Stimulated activated CD4-positive, alpha-beta T cell treated with anti-CD3 and anti-CD28 coated beads, Interleukin-4, amount 100 ng/mL, for 48 hours (primary cell): ENCODE measurements at regions not wholly inside any gene's neighbourhood (a gene's known extent, or its start where the extent isn't known, plus 50 kb on each side); places are given as distances from the start of the nearest gene placed in this dataset.
"Not testable (repeated sequence)": the region's sequence is repeated elsewhere in the genome, so short reads cannot be mapped to it uniquely, and the experiment has no call there.

ENCODE experiments used
- DNase-seq, 2 donors: peaks; one replicate each; pipeline ENCODE4 v3.0.0-alpha.2; 2020; ENCODE audit warnings: low read depth in 2 of 2

GRCh38 chrX:46226422-46226821 lies 318.8 kb downstream of the ZNF674 start:
- DNase-seq, result no peak

GRCh38 chrX:46223499-46223898 lies 321.7 kb downstream of the ZNF674 start:
- DNase-seq, result not testable (repeated sequence)

- DNase-seq, result no peak
Observed at GRCh38 chrX:46220822-46221221, 324.4 kb downstream of the ZNF674 start.

DNA sequence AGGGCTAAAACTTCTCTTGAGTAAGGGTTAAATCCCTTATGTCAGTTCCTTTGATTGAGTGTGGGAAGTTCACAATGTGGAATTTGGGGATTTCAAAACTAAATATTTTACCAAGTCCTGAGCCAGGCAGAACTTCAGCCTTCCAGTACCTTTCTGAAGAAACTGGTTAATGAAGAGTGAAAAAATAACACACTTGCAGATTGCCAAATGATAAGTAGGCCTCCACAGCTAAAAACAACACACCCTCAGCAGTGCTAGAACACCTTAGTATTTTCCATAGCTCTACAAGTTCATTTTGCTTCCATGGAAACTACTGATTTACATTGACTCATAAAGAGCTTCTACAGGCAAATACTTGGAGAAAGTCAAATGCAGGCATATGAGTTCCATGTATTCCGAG lies 326.8 kb downstream of the ZNF674 start:
- DNase-seq, result no peak

GRCh38 chrX:46216406-46216805 lies 328.8 kb downstream of the ZNF674 start:
- DNase-seq, result no peak

GRCh38 chrX:46211079-46211478 lies 334.1 kb downstream of the ZNF674 start:
- no peak for DNase-seq

DNA sequence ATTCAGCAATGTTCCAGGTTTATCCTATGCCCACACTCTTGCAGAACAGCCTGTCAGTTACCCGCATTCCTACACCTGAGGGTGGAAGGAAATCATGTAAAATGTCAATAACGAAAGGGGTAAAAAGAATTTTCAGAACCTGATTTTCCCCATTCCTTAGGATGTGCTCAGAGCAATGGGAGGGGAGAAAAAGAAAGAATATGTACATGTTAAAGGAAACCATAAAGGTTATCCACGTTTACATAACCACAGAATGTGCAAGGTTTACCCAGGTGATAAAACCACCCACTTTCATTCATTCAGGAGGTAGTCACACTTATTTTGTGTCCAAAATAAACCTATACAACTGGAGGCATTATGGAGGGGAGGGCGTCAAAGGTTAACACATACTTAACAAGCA lies 335.5 kb downstream of the ZNF674 start:
- DNase-seq, result no peak

GRCh38 chrX:46209037-46209436 lies 336.2 kb downstream of the ZNF674 start:
- no peak for DNase-seq

DNA sequence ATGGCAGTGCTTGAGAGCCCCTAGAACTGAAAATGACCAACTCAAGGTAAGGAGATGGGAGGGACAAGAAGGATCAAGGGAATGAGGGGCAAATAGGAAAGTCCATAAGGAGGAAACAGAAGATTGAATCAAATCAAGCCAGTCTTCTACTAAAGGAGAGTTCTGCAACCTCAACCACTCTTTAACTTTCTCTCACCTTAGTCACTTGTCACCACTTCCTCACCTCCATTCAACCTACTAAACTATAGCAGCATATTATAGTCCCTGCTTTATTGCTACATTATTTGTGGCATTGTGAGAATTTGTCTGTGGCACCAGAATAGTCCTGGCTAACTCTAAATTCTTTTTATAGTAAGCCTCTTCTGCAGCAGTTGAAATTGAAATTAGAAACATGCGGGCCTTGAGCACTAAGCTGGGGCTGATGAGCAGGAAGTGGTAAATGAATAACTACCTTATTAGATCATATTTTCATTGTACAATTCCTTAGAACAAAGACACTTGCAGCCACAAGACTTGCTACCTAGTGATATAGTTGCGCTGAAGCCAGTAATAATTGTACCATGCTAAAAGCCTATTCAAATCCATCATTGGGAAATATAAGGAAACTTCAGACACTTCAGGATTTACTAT lies 336.9 kb downstream of the ZNF674 start:
- no peak for DNase-seq

DNA sequence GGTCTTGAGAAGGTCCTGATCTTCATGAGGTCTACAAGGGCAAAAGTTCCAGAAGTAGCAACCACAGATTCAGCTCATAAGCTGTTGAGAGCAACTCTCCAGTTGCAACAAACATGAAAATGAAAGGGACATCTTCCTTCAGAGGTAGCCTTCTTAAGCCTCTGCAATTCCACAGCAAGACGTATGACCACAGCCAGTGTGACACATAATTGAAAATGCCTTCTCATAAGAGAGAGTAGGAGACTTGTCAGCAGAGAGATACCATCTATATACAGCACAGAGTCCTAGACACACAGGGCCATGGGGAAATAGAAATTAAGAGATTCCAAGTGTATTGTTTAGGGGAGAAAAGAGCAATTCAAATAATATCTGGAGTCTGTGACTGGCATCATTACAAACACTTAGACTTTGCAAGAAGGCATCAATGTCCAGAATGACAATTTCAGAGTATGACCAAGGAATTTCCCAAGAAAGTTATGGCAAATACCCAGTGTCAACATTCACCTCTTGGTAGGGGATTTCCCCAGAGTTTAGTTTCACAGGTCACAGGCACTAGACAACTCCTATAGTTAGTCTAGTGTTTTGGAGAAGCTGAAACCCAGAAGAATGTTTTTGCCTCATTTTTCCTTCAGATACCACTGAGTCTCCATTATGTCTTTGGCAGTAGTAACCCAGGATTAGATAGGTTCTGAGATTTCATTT lies 340.3 kb downstream of the ZNF674 start:
- DNase-seq, result no peak

- no peak for DNase-seq
Observed at GRCh38 chrX:46202733-46203514, 342.3 kb downstream of the ZNF674 start.

GRCh38 chrX:46200413-46200812 lies 344.8 kb downstream of the ZNF674 start:
- DNase-seq, result no peak

DNA sequence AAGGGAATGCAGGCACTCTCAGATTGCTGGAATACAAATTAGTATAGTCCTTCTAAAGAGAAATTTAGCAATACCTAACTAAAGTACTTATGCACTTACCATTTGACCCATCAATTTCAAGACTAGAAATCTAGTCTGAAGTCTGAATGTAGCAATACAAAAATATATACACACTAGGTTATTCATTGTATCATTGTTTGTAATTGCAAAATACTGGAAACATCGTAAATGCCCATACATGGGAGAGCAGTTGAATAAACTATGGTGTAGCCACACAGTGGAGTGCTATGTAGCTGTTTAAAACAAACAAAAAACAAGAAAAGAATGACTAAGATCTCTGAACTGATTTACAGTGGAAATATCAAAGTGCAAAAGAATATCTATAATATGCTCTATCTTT lies 346.4 kb downstream of the ZNF674 start:
- no peak for DNase-seq

GRCh38 chrX:46186811-46187106 lies 358.5 kb downstream of the ZNF674 start:
- not testable (repeated sequence) for DNase-seq

DNA sequence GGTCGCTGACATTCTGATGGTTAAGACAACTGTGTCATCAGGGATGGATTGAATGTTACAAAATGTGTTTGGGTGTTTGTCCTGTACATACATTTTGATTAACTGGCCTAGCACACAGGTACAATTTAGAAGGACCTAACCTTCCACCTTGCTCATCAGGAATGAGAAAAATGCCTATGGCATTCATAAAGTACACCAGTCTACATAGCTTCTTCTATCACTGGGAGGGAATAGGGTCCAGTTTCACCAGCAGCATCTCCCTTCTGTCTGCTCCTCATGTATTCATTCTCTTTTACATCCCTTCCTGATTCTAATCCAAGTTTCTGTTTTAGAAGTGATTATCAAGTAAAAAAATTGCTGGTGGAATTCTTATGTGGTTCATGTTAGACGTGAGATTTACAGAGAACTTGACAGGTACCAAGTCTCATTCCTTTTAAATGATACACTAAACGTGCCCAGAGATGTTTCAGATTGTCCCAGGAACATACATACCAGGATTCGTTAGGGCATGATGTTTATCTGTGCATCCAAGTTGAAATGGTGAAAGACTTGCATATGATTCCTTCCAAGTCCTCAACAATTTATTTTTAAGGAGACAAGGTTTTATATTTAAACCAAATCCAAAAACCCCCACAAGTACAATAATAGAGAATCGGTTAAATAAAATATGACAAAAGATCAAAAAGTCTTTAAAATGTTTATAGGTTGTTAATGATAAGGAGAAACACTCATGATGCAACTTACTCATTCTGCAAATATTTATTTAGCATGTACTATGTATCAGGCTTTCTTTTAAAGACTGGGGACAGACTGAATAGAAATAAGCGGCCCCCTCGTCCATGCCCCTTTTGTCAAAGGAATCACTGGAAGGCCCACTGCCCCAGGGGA lies 359.1 kb downstream of the ZNF674 start:
- DNase-seq, result no peak

DNA sequence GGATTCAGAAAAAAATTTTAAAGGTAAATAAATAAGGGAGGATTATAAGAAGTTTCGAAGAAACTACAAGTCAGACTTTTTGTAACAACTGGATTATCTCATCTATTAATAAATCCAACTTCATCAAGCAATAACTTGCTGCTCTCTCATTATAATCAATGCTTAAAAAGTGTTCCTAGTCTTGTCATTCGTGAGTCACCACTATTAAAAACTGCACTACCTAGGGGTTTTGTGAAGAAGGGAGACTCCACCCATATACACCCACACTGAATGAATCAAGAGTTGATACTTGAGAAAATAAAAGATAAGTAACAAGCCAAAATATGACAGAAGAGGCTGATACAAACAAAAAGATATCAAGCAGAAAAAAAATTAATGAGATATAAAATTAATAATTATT lies 360.5 kb downstream of the ZNF674 start:
- DNase-seq, result no peak

GRCh38 chrX:46180258-46180687 lies 364.9 kb downstream of the ZNF674 start:
- no peak for DNase-seq

DNA sequence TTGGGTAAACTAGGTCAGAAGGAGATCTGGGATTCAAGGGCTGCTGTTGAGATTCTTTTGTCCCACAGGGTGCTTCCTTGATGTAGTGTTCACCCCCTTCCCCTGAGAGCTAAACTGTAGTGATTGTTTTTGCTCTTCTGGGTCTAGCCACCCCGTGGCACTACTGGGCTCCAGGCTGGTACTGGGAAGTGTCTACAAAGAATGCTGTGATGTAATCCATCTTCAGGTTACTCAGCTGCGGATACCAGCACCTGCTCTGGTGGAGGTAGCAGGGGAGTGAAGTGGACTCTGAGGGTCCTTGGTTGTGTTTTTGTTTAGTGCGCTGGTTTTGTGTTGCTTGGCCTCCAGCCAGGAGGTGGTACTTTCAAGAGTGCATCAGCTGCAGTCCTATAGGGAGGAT lies 365.5 kb downstream of the ZNF674 start:
- no peak for DNase-seq

GRCh38 chrX:46178763-46179162 lies 366.5 kb downstream of the ZNF674 start:
- no peak for DNase-seq

DNA sequence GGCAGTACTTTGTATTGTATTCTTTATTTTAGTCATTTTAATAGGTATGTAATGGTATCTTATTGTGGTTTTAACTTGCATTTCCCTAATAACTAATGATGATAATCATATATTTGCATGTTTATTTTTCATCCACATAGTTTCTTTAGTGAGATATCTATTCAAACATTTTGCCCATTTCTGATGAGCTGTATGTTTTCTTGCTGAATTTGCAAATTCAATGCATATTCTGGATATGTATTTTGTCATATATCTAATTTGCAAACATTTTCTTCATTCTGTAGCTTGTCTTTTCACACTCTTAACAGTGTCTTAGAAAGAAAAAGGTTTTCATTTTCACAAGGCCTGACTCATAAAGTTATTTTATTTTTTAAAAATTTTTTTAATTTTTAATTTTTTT lies 372.1 kb downstream of the ZNF674 start:
- DNase-seq, result no peak

DNA sequence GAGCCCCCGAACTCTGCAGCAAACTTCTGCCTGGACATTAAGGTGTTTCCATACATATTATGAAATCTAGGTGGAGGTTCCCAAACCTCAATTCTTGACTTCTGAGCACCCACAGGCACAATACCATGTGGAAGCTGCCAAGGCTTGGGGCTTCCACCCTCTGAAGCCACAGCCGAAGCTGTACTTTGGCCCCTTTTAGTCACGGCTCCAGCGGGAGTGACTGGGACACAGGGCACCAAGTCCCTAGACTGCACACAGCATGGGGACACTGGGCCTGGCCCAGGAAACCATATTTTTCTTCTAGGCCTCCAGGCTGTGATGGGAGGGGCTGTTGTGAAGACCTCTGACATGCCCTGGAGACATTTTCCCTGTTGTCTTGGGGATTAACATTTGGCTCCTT lies 373.8 kb downstream of the ZNF674 start:
- not testable (repeated sequence) for DNase-seq

GRCh38 chrX:46169808-46170207 lies 375.4 kb downstream of the ZNF674 start:
- no peak for DNase-seq
